ENCODE measurements at regions not wholly inside any gene's neighbourhood (a gene's known extent, or its start where the extent isn't known, plus 50 kb on each side); places are given as distances from the start of the nearest gene placed in this dataset.
A peak's percentile ranks its signal among the peaks of the same experiment; 100 is the strongest.
"Not testable (repeated sequence)": the region's sequence is repeated elsewhere in the genome, so short reads cannot be mapped to it uniquely, and the experiment has no call there.

GRCh38 chr6:12538881-12539357, 177.6 kb upstream of the PHACTR1 start:
- TF ChIP-seq CTCF (IDR thresholded peaks at IDR 0.05; ENCODE audit: poor library complexity, severe bottlenecking) = no peak
- ATAC-seq (ENCODE audit: low read depth) (no peak), DNase-seq (ENCODE audit: low spot score) (no peak)
- H3K4me3 ChIP-seq (ENCODE audit: severe bottlenecking) = no peak overlapping the region
- H3K9me3 ChIP-seq (ENCODE audit: severe bottlenecking) = no peaks in the 10 kb centered on the region
- no peaks in the 10 kb centered on the region for H3K4me1 ChIP-seq (ENCODE audit: insufficient read depth, poor library complexity, severe bottlenecking)
- no peaks in the 10 kb centered on the region for H3K27me3 ChIP-seq (ENCODE audit: insufficient read depth, poor library complexity, severe bottlenecking)
- H3K36me3 ChIP-seq (ENCODE audit: low read depth) = no peaks in the 10 kb centered on the region
- no peak overlapping the region for H3K27ac ChIP-seq (ENCODE audit: poor library complexity, severe bottlenecking)

- H3K27me3 ChIP-seq (ENCODE audit: insufficient read depth, poor library complexity, severe bottlenecking); DNase-seq (ENCODE audit: low spot score); H3K4me3 ChIP-seq (ENCODE audit: severe bottlenecking); H3K27ac ChIP-seq (ENCODE audit: poor library complexity, severe bottlenecking); ATAC-seq (ENCODE audit: low read depth); H3K36me3 ChIP-seq (ENCODE audit: low read depth); H3K9me3 ChIP-seq (ENCODE audit: severe bottlenecking): not testable (repeated sequence)
- peaks cover 12% of the 10 kb centered on the region for H3K4me1 ChIP-seq (ENCODE audit: insufficient read depth, poor library complexity, severe bottlenecking)
Observed at GRCh38 chr6:12542319-12543115, 174.1 kb upstream of the PHACTR1 start.

GRCh38 chr6:12543953-12544352, 172.6 kb upstream of the PHACTR1 start:
- ATAC-seq (ENCODE audit: low read depth) (no peak), DNase-seq (ENCODE audit: low spot score) (no peak)
- H3K4me1 ChIP-seq (ENCODE audit: insufficient read depth, poor library complexity, severe bottlenecking) = peaks cover 12% of the 10 kb centered on the region
- H3K27ac ChIP-seq (ENCODE audit: poor library complexity, severe bottlenecking) = no peak overlapping the region
- no peak overlapping the region for H3K4me3 ChIP-seq (ENCODE audit: severe bottlenecking)
- H3K36me3 ChIP-seq (ENCODE audit: low read depth) = no peaks in the 10 kb centered on the region
- TF ChIP-seq CTCF (IDR thresholded peaks at IDR 0.05; ENCODE audit: poor library complexity, severe bottlenecking) = no peak
- no peaks in the 10 kb centered on the region for H3K27me3 ChIP-seq (ENCODE audit: insufficient read depth, poor library complexity, severe bottlenecking)
- no peaks in the 10 kb centered on the region for H3K9me3 ChIP-seq (ENCODE audit: severe bottlenecking)

GRCh38 chr6:12544821-12545565, 171.6 kb upstream of the PHACTR1 start:
- H3K9me3 ChIP-seq (ENCODE audit: severe bottlenecking) = no peaks in the 10 kb centered on the region
- H3K27me3 ChIP-seq (ENCODE audit: insufficient read depth, poor library complexity, severe bottlenecking) = no peaks in the 10 kb centered on the region
- DNase-seq (ENCODE audit: low spot score) = no peak
- no peaks in the 10 kb centered on the region for H3K36me3 ChIP-seq (ENCODE audit: low read depth)
- H3K27ac ChIP-seq (ENCODE audit: poor library complexity, severe bottlenecking) = no peak overlapping the region
- H3K4me3 ChIP-seq (ENCODE audit: severe bottlenecking) = no peak overlapping the region
- no peak for TF ChIP-seq CTCF (IDR thresholded peaks at IDR 0.05; ENCODE audit: poor library complexity, severe bottlenecking)
- no peak for ATAC-seq (ENCODE audit: low read depth)
- peaks cover 12% of the 10 kb centered on the region for H3K4me1 ChIP-seq (ENCODE audit: insufficient read depth, poor library complexity, severe bottlenecking)

GRCh38 chr6:12545619-12546409, 170.8 kb upstream of the PHACTR1 start:
- no peak overlapping the region for H3K4me3 ChIP-seq (ENCODE audit: severe bottlenecking)
- H3K4me1 ChIP-seq (ENCODE audit: insufficient read depth, poor library complexity, severe bottlenecking) = peaks cover 12% of the 10 kb centered on the region
- ATAC-seq (ENCODE audit: low read depth) (peak; percentile 81), DNase-seq (ENCODE audit: low spot score) (no peak)
- no peak overlapping the region for H3K27ac ChIP-seq (ENCODE audit: poor library complexity, severe bottlenecking)
- TF ChIP-seq CTCF (IDR thresholded peaks at IDR 0.05; ENCODE audit: poor library complexity, severe bottlenecking) = no peak
- H3K9me3 ChIP-seq (ENCODE audit: severe bottlenecking) = no peaks in the 10 kb centered on the region
- no peaks in the 10 kb centered on the region for H3K27me3 ChIP-seq (ENCODE audit: insufficient read depth, poor library complexity, severe bottlenecking)
- no peaks in the 10 kb centered on the region for H3K36me3 ChIP-seq (ENCODE audit: low read depth)
